B cell (primary cell): ENCODE measurements at regions not wholly inside any gene's neighbourhood (a gene's known extent, or its start where the extent isn't known, plus 50 kb on each side); places are given as distances from the start of the nearest gene placed in this dataset.

Source experiments
- ATAC-seq: fragments of 200-7000 bp; cut with Tn5 transposase; one replicate; pipeline ENCODE4 v1.10.0; 2021; ENCODE audit warnings: low read depth, mild to moderate bottlenecking, moderate number of reproducible peaks, moderate library complexity
- CTCF ChIA-PET: fragments of 350-600 bp; sonication (Branson Sonifier 250); formaldehyde crosslinking; loops from one replicate; lab custom pipeline; 2021; ENCODE audit warnings: antibody characterized with exemption, inconsistent platforms; lab: Charles Lee
- POLR2A ChIA-PET: fragments of 350-600 bp; sonication (Branson Sonifier 250); formaldehyde crosslinking; loops from one replicate; lab custom pipeline; 2021; ENCODE audit warnings: antibody characterized with exemption; lab: Charles Lee
- DNase-seq: peaks from one replicate; pipeline ENCODE4 v3.0.0; 2013
- H2AFZ ChIP-seq: 2 replicates; pipeline ENCODE4 v1.6.1; 2012; ENCODE audit warnings: mild to moderate bottlenecking, low read depth, low read length; ENCODE audit not compliant: insufficient read depth, poor library complexity, severe bottlenecking
- H3K27ac ChIP-seq, 2 donors: 1 replicate in 1 of 2; 2 replicates in 1 of 2; pipeline ENCODE4 v1.5.1; 2012 to 2013; ENCODE audit warnings: low read length in 2 of 2, mild to moderate bottlenecking in 2 of 2, moderate library complexity in 1 of 2
- H3K27me3 ChIP-seq, 4 experiments: fragments of 200-600 bp in 1 of 4; sonication (generic) in 1 of 4; replicated peaks in 1 of 4; 1 replicate in 2 of 4; 2 replicates in 2 of 4; pipeline versions ENCODE4 v1.6.1 to v1.7.0; 2013 to 2016; ENCODE audit warnings: low read length in 3 of 4, mild to moderate bottlenecking in 2 of 4, mixed read lengths in 1 of 4, moderate library complexity in 1 of 4; ENCODE audit not compliant: insufficient read depth in 4 of 4, control insufficient read depth in 3 of 4; ENCODE audit errors: control extremely low read depth in 1 of 4
- H3K36me3 ChIP-seq, 2 experiments: replicated peaks in 1 of 2; 1 replicate in 1 of 2; 2 replicates in 1 of 2; pipeline versions ENCODE4 v1.6.1 to v1.7.1; 2013; ENCODE audit warnings: low read length in 1 of 2; ENCODE audit not compliant: insufficient read depth in 2 of 2, control insufficient read depth in 1 of 2; ENCODE audit errors: control extremely low read depth in 1 of 2, extremely low read depth in 1 of 2
- H3K4me1 ChIP-seq, 2 donors: fragments of 200-600 bp in 1 of 2; sonication (generic) in 1 of 2; 1 replicate in 1 of 2; 2 replicates in 1 of 2; pipeline versions ENCODE4 v1.5.1 to v1.6.1; 2013 to 2017; ENCODE audit warnings: low read length in 2 of 2; ENCODE audit not compliant: control insufficient read depth in 2 of 2, insufficient read depth in 2 of 2
- H3K4me2 ChIP-seq: replicated peaks from 2 replicates; pipeline ENCODE3; 2012; ENCODE audit warnings: mild to moderate bottlenecking, low read depth, low read length; ENCODE audit not compliant: poor library complexity, severe bottlenecking
- H3K4me3 ChIP-seq, 5 experiments: fragments of 200-600 bp in 1 of 5; sonication (generic) in 1 of 5; 1 replicate in 3 of 5; 2 replicates in 2 of 5; pipeline versions ENCODE4 v1.5.1 to v1.7.0; 2011 to 2016; ENCODE audit warnings: low read length in 4 of 5, mild to moderate bottlenecking in 4 of 5, low read depth in 2 of 5, control low read depth in 1 of 5, moderate library complexity in 1 of 5; ENCODE audit not compliant: insufficient read depth in 1 of 5; ENCODE audit errors: control extremely low read depth in 1 of 5, extremely low read depth in 1 of 5
- H3K79me2 ChIP-seq: fragments of 200-600 bp; sonication (generic); one replicate; pipeline ENCODE4 v1.6.0; 2016; ENCODE audit warnings: low read length; ENCODE audit not compliant: control insufficient read depth, insufficient read depth
- H3K9ac ChIP-seq: fragments of 200-600 bp; sonication (generic); 2 replicates; pipeline ENCODE4 v1.6.1; 2017; ENCODE audit warnings: mild to moderate bottlenecking, low read length, moderate library complexity
- H3K9me3 ChIP-seq, 3 donors: one replicate each; pipeline versions ENCODE4 v1.6.1 to v1.7.1; 2013; ENCODE audit warnings: low read length in 2 of 3; ENCODE audit not compliant: control insufficient read depth in 2 of 3, insufficient read depth in 1 of 3; ENCODE audit errors: control extremely low read depth in 1 of 3
- H4K20me1 ChIP-seq: 2 replicates; pipeline ENCODE4 v1.6.0; 2012; ENCODE audit warnings: mild to moderate bottlenecking, low read length; ENCODE audit not compliant: insufficient read depth, control insufficient read depth, poor library complexity, severe bottlenecking
- H3K27ac Mint-ChIP-seq: one replicate; pipeline ENCODE4 v1.8.0; 2021; ENCODE audit warnings: mixed read lengths
- H3K27me3 Mint-ChIP-seq: one replicate; pipeline ENCODE4 v1.8.0; 2021; ENCODE audit warnings: mixed read lengths
- H3K4me1 Mint-ChIP-seq: one replicate; pipeline ENCODE4 v1.8.0; 2021; ENCODE audit warnings: mixed read lengths
- H3K4me3 Mint-ChIP-seq: one replicate; pipeline ENCODE4 v1.8.0; 2021; ENCODE audit warnings: mixed read lengths
- H3K9me3 Mint-ChIP-seq: one replicate; pipeline ENCODE4 v1.8.0; 2022; ENCODE audit warnings: mixed read lengths; ENCODE audit not compliant: insufficient read depth
- EZH2 ChIP-seq: IDR thresholded peaks from 2 replicates; pipeline ENCODE4 v1.6.1; 2012; ENCODE audit warnings: borderline replicate concordance, low read depth, mild to moderate bottlenecking, moderate library complexity, low read length; ENCODE audit not compliant: insufficient read depth, poor library complexity, severe bottlenecking
- WGBS: methylation state at CpG from one replicate; pipeline ENCODE4 v1.1.5; 2013; ENCODE audit warnings: missing lambda C conversion rate; ENCODE audit not compliant: insufficient coverage; 5-methylcytosine and 5-hydroxymethylcytosine counted together
- intact Hi-C: fragments of 100-400 bp; cut with micrococcal nuclease; formaldehyde crosslinking; loops from one replicate; pipeline ENCODE4 v1.10.0; 2022
- TF ChIP-seq, protein P1 (sequence below): fragments of 200-600 bp; IDR thresholded peaks from one replicate; pipeline ENCODE4 v1.8.0; 2022; ENCODE audit warnings: antibody characterized with exemption, mild to moderate bottlenecking

DNA sequence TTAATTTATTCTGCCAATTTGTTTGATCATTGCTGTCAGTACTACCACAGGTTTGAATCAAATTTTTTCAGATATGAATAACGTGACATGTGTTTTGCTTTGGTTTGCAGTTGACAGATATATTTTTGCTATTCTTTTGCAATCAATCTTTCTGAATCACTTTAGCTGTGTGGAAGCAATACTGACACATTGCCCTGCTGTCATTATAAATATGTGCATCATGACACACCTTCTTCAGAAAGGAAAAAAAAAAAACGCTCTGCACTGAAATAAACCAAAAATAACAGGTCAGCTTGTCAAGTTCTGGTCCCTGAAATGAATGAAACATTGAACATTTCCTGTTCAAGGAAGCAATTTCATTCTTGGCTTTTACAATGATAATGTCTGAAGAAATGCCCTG, 93.8 kb upstream of the FAM13C start:
- intact Hi-C loops, result no loop called here
- POLR2A ChIA-PET, result no interaction called here
- Histone ChIP-seq H4K20me1 (no peaks in the 10 kb centered on the region), H3K9me3 (no peaks in the 10 kb centered on the region), H3K27ac (no peak overlapping the region), H3K9ac (no peak overlapping the region), H3K27me3 (no peaks in the 10 kb centered on the region), H3K4me1 (no peaks in the 10 kb centered on the region), H3K4me3 (no peak overlapping the region), H2AFZ (no peak overlapping the region), H3K4me2 (no peak overlapping the region), H3K36me3 (no peaks in the 10 kb centered on the region), H3K79me2 (no peaks in the 10 kb centered on the region)
- Mint-ChIP-seq H3K9me3 (no peaks in the 10 kb centered on the region), H3K4me1 (no peaks in the 10 kb centered on the region), H3K4me3 (no peak overlapping the region), H3K27ac (no peak overlapping the region), H3K27me3 (no peaks in the 10 kb centered on the region)
- CTCF ChIA-PET, result no interaction called here
- WGBS, result no CpG with 5 or more reads among the region's 2 CpGs
- DNase-seq (no peak), ATAC-seq (no peak)
- TF ChIP-seq EZH2, result no peak
- TF ChIP-seq, protein P1, sequence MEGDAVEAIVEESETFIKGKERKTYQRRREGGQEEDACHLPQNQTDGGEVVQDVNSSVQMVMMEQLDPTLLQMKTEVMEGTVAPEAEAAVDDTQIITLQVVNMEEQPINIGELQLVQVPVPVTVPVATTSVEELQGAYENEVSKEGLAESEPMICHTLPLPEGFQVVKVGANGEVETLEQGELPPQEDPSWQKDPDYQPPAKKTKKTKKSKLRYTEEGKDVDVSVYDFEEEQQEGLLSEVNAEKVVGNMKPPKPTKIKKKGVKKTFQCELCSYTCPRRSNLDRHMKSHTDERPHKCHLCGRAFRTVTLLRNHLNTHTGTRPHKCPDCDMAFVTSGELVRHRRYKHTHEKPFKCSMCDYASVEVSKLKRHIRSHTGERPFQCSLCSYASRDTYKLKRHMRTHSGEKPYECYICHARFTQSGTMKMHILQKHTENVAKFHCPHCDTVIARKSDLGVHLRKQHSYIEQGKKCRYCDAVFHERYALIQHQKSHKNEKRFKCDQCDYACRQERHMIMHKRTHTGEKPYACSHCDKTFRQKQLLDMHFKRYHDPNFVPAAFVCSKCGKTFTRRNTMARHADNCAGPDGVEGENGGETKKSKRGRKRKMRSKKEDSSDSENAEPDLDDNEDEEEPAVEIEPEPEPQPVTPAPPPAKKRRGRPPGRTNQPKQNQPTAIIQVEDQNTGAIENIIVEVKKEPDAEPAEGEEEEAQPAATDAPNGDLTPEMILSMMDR, result no peak

DNA sequence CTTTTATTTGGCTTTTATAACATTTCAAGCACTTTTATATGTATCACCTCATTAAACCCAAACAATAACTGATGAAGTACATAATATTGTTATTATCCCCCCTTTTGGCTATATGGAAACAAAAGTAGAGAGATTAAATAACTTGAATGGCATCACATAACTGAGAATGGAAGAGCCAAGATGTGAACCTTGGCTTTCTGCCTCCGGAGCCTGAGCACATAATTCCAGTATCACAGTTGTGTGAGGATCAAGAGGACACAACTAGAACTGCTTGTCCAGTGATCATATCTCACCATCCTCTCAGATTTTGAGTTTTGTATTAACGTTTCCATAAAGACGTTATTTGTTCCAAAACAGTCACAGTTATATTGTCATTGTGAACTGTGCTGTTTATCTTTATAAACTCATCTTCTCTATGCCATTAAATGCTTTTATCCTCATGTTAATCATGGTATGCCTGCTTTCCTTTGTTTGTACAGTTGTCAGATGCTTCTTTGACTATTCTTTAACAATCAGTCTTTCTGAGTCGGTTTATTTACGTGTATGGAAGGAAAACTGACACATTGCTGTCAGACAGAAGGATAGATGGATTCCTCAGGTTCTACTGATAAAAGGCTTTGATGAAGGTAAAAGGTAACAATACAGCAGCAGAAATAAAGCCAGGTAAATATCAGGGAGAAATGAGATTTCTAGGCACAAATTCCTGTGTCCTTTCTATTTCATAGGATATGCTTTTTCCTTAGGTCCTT, 92.0 kb upstream of the FAM13C start:
- TF ChIP-seq, protein P1, result no peak
- no peak for TF ChIP-seq EZH2
- intact Hi-C loops, result no loop called here
- H3K9me3 ChIP-seq, result no peaks in the 10 kb centered on the region
- DNase-seq (no peak), ATAC-seq (no peak)
- ChIA-PET POLR2A (no interaction called here), CTCF (no interaction called here)
- Mint-ChIP-seq H3K9me3 (no peaks in the 10 kb centered on the region), H3K4me1 (no peaks in the 10 kb centered on the region), H3K27ac (no peak overlapping the region), H3K4me3 (no peak overlapping the region), H3K27me3 (no peaks in the 10 kb centered on the region)
- H3K79me2 ChIP-seq, result no peaks in the 10 kb centered on the region
- H3K36me3 ChIP-seq, result no peaks in the 10 kb centered on the region
- no peak overlapping the region for H3K27ac ChIP-seq
- H3K27me3 ChIP-seq, result no peaks in the 10 kb centered on the region
- H2AFZ ChIP-seq, result no peak overlapping the region
- H3K4me3 ChIP-seq, result no peak overlapping the region
- H3K4me2 ChIP-seq, result no peak overlapping the region
- no peaks in the 10 kb centered on the region for H4K20me1 ChIP-seq
- H3K4me1 ChIP-seq, result no peaks in the 10 kb centered on the region
- no CpG with 5 or more reads among the region's 5 CpGs for WGBS
- H3K9ac ChIP-seq, result no peak overlapping the region
